H7 (cell line): ENCODE measurements at regions not wholly inside any gene's neighbourhood (a gene's known extent, or its start where the extent isn't known, plus 50 kb on each side); places are given as distances from the start of the nearest gene placed in this dataset.
"Not testable (repeated sequence)": the region's sequence is repeated elsewhere in the genome, so short reads cannot be mapped to it uniquely, and the experiment has no call there.

Experiments used
- DNase-seq: peaks from one replicate; pipeline ENCODE4 v3.0.0; 2012
- H3K27me3 ChIP-seq: 2 replicates; pipeline ENCODE4 v1.6.0; 2011; ENCODE audit warnings: mild to moderate bottlenecking, low read length; ENCODE audit not compliant: control insufficient read depth, insufficient read depth
- H3K36me3 ChIP-seq: replicated peaks from 2 replicates; pipeline ENCODE4 v1.5.1; 2011; ENCODE audit warnings: low read length; ENCODE audit not compliant: control insufficient read depth, insufficient read depth
- H3K4me3 ChIP-seq: 2 replicates; pipeline ENCODE4 v1.5.1; 2011; ENCODE audit warnings: low read depth, mild to moderate bottlenecking, control low read depth, low read length, moderate library complexity; ENCODE audit not compliant: insufficient read depth

DNA sequence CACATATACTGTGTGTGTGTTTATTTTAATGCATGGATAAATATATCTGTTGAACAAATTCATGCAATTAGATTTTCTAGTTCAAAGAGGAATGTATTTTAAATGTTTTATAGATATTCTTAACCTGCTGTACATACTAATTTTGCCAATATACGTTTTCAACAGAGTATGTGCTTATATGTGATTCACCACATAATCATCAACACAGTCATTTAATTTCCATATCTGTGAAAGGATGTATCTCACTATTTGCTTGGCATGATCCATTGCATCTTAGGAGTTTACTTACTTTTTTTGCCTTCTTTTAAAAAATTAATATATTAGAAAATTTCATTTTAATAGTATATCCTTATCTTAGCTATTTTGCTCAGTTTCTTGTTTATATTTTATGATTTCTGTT lies 902.3 kb upstream of the CITED2 start:
- Histone ChIP-seq H3K4me3 (no peak overlapping the region), H3K27me3 (no peaks in the 10 kb centered on the region), H3K36me3 (no peaks in the 10 kb centered on the region)
- no peak for DNase-seq

DNA sequence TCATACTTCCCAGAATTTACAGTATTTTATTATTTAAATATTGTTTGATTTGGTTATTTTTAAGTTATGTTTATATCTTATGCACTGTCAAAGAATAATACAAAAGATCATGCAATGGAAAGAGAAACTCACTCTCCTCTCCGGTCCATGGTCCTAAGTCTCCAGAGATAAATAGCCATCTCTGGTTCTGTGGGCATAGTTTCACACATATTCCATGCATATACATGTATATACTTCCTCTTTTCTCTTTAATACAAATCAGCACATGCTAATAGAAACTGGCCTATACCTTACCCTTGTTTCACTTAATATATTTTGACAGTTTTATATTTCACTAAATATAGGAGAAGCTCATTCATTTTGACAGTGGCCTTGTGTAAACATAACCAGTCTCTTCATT lies 901.7 kb upstream of the CITED2 start:
- Histone ChIP-seq H3K4me3 (no peak overlapping the region), H3K27me3 (no peaks in the 10 kb centered on the region), H3K36me3 (no peaks in the 10 kb centered on the region)
- DNase-seq: no peak

DNA sequence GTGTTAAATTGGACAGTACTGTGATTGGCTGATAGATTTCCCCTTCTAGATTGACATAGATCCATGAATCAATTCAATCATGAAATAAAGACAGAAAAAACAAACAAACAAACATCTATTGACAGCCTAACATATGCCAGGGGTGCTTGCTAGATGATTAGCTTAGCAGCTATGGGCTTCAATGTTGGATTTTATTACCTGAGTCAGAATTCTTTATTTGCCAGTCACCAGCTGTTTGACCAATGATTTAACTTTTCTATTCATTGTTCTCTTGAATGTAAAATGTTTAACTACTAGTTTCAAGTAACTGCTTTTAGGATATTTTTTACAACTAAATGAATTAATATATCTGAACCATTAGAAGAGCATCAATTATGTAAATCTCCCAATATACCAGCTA lies 901.3 kb upstream of the CITED2 start:
- Histone ChIP-seq H3K27me3 (no peaks in the 10 kb centered on the region), H3K4me3 (no peak overlapping the region)
- no peak for DNase-seq

DNA sequence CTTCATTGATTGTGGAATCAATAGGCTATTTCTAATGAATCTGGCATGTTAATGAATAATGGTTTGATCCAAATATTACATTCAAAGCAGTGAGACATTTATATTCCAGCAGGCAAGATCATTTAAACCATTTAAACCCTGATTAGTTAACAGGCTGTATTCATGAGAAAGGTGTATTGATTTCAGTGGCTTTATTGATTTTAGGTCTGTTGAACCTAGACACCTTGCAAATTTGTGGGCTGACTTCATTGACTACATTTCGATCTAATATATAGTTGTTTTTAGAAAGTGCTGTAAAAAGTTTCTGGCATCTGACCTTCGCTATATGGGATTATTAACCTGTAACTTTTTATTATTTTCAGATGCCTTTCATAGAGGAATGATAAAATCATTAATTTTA lies 900.1 kb upstream of the CITED2 start:
- Histone ChIP-seq H3K36me3 (no peaks in the 10 kb centered on the region), H3K4me3 (no peak overlapping the region), H3K27me3 (no peaks in the 10 kb centered on the region)
- DNase-seq: no peak

More for the DNA sequence above, 901.3 kb upstream of the CITED2 start:
- H3K36me3 ChIP-seq: no peaks in the 10 kb centered on the region

DNA sequence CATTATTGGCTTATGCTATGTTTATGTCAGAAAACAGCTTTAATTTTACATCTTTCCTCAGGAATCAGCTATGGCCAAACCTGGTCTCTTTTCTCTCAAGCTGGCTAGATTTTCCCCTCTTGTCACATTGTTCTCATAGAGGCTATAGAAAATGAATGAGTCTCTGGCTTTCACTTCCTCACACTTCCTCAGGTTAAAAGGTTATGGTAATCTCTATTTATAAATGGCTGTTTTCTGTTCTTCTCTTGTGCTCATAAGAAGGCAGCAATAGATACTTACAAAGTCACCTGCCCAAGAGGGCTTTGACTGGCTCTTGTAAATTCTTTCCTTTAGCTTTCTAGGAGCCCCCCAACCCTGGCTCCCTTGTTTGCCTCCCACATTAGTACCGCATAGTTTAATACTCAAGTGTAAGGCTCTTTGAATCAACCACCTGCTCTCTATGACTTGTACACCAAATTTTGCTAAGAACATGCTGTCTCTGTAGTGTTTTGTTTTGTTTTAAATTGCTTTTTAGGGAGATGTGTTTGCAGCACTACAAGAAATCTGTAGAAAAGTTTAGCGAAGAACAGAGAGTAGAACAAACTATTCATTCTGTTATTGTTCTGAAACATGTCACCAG lies 897.4 kb upstream of the CITED2 start:
- no peaks in the 10 kb centered on the region for H3K36me3 ChIP-seq
- no peak overlapping the region for H3K4me3 ChIP-seq
- DNase-seq: no peak
- H3K27me3 ChIP-seq: no peaks in the 10 kb centered on the region

DNA sequence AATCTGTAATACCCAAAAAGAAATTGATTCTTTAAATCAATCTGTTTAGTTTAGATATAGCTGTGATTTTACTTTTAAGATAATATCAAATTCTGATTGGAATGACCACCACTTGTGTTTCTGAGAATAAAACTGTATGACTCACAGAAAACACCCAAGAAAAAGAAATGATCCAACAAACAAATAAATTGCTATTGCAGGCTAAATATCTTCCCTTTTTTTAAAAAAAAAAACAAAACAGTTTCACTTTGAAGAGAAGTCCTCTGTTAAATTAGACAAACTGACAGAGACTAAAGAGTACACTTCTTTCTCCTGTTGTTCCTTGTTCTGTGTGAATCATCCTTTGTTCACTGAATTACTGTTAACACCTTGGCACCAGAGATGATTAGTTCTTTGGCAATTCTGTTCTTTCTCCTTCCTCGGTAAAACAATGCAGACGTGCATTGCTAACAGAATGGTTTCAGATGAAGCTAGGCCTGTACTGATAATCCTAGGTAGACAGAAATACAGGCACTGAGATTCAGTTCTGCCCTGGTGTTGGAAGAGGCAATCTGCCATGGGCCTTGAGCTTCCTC lies 895.2 kb upstream of the CITED2 start:
- no peaks in the 10 kb centered on the region for H3K36me3 ChIP-seq
- H3K4me3 ChIP-seq: no peak overlapping the region
- no peak for DNase-seq
- H3K27me3 ChIP-seq: no peaks in the 10 kb centered on the region

DNA sequence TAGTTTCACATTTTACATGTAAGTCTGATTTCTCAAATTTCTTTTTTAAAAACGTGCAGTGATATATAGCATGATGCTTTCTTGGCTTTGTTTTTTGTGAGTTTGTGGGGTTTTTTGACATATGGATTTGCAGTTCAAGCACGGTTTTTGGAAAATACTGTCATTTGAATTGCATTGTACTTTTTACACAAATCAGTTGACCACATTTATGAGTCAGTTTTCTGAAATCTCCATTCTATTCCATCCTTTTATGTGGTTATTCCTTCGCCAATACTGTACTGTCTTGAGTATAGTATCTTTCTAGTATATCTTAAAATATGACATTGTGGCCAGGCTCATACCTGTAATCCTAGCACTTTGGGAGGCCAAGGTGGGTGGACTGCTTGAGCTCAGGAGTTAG lies 890.0 kb upstream of the CITED2 start:
- Histone ChIP-seq H3K4me3 (no peak overlapping the region), H3K36me3 (no peaks in the 10 kb centered on the region)
- DNase-seq: no peak

DNA sequence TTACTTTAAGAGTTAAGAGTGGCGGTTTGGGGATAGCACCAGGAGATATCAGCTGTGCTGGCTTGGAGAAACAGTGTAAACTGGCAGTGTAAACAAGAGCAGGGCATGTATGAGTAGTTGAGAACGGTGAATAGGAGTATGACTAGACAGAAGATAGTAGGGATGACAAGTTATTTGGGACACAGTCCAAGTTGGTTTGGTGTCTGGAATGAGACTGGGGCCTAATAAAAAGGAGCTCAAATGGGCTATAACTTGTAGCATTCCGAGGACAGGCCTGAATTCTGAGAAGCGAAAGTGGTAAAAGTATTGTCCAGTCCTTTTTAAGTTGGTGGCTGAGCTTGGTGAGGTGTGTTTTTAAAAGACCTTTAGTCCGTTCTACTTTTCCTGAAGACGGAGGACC lies 883.9 kb upstream of the CITED2 start:
- H3K27me3 ChIP-seq, H3K36me3 ChIP-seq, H3K4me3 ChIP-seq, DNase-seq: not testable (repeated sequence)

More for the DNA sequence above, 890.0 kb upstream of the CITED2 start:
- no peaks in the 10 kb centered on the region for H3K27me3 ChIP-seq

DNA sequence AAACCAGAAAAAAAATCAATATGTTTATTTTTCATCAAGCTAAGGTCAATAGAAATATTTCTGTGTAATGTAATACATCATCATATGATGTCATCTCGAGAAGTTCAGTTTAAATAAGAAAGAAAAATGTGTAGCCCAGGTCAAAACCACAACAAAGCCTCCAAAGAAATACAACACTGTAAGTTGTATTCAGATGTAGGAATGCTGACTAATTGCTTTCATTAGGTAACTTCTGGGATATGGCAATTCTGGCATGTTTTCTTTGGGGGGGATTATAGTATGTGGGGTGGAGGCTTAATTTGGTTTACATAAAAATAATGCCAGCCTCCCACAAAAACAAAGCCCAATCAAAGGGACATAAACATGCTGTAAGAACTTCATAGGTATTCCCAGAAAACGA lies 881.8 kb upstream of the CITED2 start:
- Histone ChIP-seq H3K36me3 (no peaks in the 10 kb centered on the region), H3K4me3 (no peak overlapping the region), H3K27me3 (no peaks in the 10 kb centered on the region)
- DNase-seq: no peak

DNA sequence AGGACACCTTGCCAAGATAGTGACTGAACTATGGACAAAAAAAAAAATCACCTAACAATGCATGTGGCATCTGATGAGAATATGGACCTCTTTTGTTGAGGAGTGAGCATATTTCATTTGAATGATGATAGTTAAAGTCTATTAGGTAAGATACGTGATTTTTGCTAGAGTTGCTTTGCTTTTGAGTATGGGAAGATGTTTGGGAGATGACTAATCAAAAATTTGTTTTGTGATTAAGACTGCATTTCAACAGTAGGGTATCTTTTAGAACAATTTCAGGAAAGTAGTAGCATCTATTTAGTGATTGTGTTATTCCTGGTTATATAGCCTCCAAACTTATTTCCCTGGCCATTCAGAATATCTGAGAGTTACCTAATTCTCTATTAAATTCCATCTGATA lies 878.6 kb upstream of the CITED2 start:
- Histone ChIP-seq H3K4me3 (no peak overlapping the region), H3K36me3 (no peaks in the 10 kb centered on the region), H3K27me3 (no peaks in the 10 kb centered on the region)
- DNase-seq: no peak

DNA sequence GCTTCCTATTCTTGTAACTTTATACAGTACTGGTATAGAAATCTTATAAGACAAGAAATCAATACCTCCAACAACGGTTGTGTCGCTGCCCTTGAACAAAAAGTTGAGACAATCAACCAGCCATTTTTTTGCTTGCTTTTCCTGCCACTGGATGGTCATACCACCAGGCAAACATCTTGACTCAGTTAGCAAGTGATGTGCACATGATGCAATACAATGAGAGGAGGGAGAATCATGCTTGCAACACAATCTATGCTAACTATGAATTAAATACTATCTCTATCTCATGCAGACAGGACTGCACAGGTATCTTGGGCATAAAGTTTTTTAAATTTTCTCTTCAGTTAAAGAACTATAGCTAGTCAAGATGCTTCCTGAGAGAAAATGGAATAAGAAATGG lies 877.7 kb upstream of the CITED2 start:
- H3K36me3 ChIP-seq: no peaks in the 10 kb centered on the region
- H3K27me3 ChIP-seq: no peaks in the 10 kb centered on the region
- DNase-seq: no peak
- no peak overlapping the region for H3K4me3 ChIP-seq

DNA sequence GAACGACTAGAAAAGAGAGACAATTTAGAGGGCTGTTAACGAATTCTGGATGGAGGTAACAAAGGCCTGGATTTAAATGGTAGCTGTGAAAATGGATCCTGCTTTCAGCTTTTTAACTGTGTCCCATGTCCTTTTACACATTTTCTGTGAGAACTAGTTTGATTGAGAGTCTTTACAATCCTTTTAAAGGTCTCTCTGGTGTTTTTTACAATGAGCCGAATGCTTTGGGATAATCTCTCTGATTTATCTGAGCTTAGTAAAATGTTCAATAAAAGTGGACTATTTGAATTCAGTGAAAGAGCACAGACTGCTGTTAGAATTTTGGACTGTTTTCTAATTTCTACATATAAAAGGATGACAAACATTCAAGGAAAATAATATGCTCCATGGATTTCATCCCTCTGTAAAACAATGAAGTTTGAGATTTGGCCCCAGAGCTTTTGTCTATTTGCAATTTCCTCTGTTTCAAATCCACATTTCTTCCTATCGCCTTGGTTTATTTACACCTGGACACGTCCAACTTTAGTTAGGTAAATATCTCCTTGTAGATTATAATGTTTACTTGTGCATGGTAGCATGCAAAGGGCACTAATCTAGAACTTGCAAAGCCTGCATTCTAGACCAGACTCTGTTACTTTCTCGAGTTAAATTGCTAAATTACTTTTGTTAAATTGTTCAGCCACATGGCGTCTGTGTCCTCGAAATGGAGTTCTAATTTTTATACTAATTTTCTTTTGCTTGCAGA lies 871.0 kb upstream of the CITED2 start:
- DNase-seq: no peak
- Histone ChIP-seq H3K27me3 (no peaks in the 10 kb centered on the region), H3K4me3 (no peak overlapping the region), H3K36me3 (no peaks in the 10 kb centered on the region)

DNA sequence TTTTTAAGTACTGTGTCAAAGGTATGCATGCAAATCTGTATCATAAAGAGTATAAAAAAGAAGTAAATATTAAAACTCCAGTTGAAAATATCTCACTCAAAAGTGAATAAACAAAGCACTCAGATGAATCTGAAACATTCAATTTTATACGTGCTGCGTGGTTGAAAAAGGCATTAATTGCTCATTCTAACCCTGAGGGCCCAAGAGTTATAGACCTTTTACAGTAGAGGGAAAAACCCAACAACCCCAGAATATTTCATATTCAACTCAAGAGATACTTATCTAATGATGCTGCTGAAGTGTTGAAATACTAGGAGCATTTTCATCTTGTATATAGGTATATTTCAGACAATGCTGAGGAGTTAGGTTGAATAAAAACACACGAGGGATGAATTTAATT lies 862.8 kb upstream of the CITED2 start:
- no peak for DNase-seq
- no peak overlapping the region for H3K4me3 ChIP-seq
- no peaks in the 10 kb centered on the region for H3K36me3 ChIP-seq
- H3K27me3 ChIP-seq: no peaks in the 10 kb centered on the region

DNA sequence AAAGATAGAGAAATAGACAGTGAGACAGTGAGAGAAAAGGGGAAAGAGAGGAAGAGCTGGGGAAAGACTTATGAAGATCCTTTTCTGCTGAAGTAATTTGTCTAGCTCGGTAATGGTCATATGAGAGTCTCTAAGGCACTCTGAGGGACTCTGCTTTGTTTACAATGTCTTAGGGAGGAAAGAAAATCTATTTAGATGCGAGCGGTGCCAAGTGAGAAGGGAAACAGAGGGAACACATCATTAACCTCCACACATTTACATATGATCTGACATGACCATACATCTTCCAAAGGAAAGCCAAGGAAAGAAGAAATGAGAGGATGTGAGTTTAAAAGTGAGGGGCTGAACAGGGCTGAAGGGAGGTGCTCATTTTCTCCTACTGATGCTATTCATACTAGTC lies 862.3 kb upstream of the CITED2 start:
- no peak for DNase-seq
- no peak overlapping the region for H3K4me3 ChIP-seq
- no peaks in the 10 kb centered on the region for H3K27me3 ChIP-seq
- no peaks in the 10 kb centered on the region for H3K36me3 ChIP-seq

DNA sequence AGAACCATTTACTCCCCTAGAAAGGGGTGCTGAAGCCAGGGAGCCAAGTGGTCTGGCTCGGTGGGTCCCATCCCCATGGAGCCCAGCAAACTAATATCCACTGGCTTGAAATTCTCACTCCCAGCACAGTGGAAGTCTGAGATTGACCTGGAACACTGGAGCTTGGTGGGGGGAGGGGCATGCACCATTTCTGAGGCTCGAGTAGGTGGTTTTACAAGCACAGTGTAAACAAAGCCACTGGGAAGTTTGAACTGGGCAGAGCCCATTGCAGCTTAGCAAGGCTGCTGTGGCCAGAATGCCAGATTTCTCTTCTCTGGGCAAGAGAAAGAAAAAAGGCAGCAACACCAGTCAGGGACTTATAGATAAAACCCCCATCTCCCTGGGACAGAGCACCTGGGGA lies 855.8 kb upstream of the CITED2 start:
- Histone ChIP-seq H3K27me3 (no peaks in the 10 kb centered on the region), H3K4me3 (no peak overlapping the region), H3K36me3 (no peaks in the 10 kb centered on the region)
- DNase-seq: no peak
